Left renal cortex interstitium (tissue), 4 donors: ENCODE measurements at regions not wholly inside any gene's neighbourhood (a gene's known extent, or its start where the extent isn't known, plus 50 kb on each side); places are given as distances from the start of the nearest gene placed in this dataset.
"Not testable (repeated sequence)": the region's sequence is repeated elsewhere in the genome, so short reads cannot be mapped to it uniquely, and the experiment has no call there.

Source experiments
- DNase-seq, 4 donors: peaks; one replicate each; pipeline ENCODE4 v3.0.0-alpha.2; 2013; ENCODE audit warnings: low read depth in 4 of 4, low spot score in 2 of 4, missing footprints in 1 of 4

- no peak for DNase-seq
Observed at GRCh38 chr2:216959433-216959832, 99.6 kb upstream of the TNP1 start.

- DNase-seq, result no peak
Observed at GRCh38 chr2:216956820-216957493, 97.1 kb upstream of the TNP1 start.

GRCh38 chr2:216951171-216951570 is 91.3 kb upstream of the TNP1 start:
- DNase-seq, result no peak

GRCh38 chr2:216950547-216950946 is 90.7 kb upstream of the TNP1 start:
- no peak for DNase-seq

GRCh38 chr2:216949700-216950413 is 90.0 kb upstream of the TNP1 start:
- DNase-seq, result no peak

- no peak for DNase-seq
Observed at GRCh38 chr2:216947055-216947454, 87.2 kb upstream of the TNP1 start.

- DNase-seq, result no peak
Observed at GRCh38 chr2:216944733-216945132, 84.9 kb upstream of the TNP1 start.

- no peak for DNase-seq
Observed at GRCh38 chr2:216943109-216943508, 83.2 kb upstream of the TNP1 start.

- DNase-seq, result no peak
Observed at GRCh38 chr2:216942465-216942864, 82.6 kb upstream of the TNP1 start.

- DNase-seq, result no peak
Observed at GRCh38 chr2:216942016-216942415, 82.2 kb upstream of the TNP1 start.

GRCh38 chr2:216936954-216937357 is 77.1 kb upstream of the TNP1 start:
- DNase-seq, result no peak

- no peak for DNase-seq
Observed at GRCh38 chr2:216934623-216935022, 74.8 kb upstream of the TNP1 start.

GRCh38 chr2:216934151-216934550 is 74.3 kb upstream of the TNP1 start:
- DNase-seq, result no peak

GRCh38 chr2:216932863-216933548 is 73.1 kb upstream of the TNP1 start:
- DNase-seq, result no peak

- no peak for DNase-seq
Observed at GRCh38 chr2:216932113-216932862, 72.4 kb upstream of the TNP1 start.

- no peak for DNase-seq
Observed at GRCh38 chr2:216930716-216931115, 70.9 kb upstream of the TNP1 start.

GRCh38 chr2:216929338-216929737 is 69.5 kb upstream of the TNP1 start:
- not testable (repeated sequence) for DNase-seq

- no peak for DNase-seq
Observed at GRCh38 chr2:216927163-216927562, 67.3 kb upstream of the TNP1 start.

GRCh38 chr2:216925636-216926366 is 65.9 kb upstream of the TNP1 start:
- DNase-seq, result peak in 2 of 4 donors; percentile 23 to 31

- no peak for DNase-seq
Observed at GRCh38 chr2:216925006-216925405, 65.1 kb upstream of the TNP1 start.
